GM20000 (cell line): ENCODE measurements at regions not wholly inside any gene's neighbourhood (a gene's known extent, or its start where the extent isn't known, plus 50 kb on each side); places are given as distances from the start of the nearest gene placed in this dataset.
"Not testable (repeated sequence)": the region's sequence is repeated elsewhere in the genome, so short reads cannot be mapped to it uniquely, and the experiment has no call there.

ENCODE experiments used
- DNase-seq: peaks from one replicate; pipeline ENCODE4 v3.0.0; 2012; ENCODE audit warnings: low spot score
- TF ChIP-seq, protein P1 (sequence below): IDR thresholded peaks from 2 replicates; pipeline ENCODE4 v1.5.1; 2012; ENCODE audit warnings: mild to moderate bottlenecking, control low read depth; ENCODE audit errors: extremely low read depth, missing control alignments

DNA sequence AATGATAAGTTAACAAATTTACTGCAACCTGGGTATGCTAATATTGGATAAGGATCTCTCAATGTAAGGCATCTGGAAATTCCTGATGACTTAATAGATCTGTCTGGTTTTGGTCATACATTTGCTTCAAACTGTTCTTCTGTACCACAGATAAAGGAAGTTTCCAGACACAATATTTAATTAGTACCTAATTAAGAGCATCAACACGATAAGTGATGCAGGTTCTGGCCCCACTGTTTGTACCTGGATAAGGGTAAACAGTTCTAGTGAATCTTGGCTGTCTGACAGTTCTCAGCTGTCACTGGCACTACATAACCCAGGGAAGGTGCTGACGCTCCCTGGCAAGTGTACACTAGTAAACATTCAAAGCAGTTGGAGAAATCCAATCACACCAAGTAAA lies 165.6 kb downstream of the MZT1 start:
- TF ChIP-seq, protein P1, sequence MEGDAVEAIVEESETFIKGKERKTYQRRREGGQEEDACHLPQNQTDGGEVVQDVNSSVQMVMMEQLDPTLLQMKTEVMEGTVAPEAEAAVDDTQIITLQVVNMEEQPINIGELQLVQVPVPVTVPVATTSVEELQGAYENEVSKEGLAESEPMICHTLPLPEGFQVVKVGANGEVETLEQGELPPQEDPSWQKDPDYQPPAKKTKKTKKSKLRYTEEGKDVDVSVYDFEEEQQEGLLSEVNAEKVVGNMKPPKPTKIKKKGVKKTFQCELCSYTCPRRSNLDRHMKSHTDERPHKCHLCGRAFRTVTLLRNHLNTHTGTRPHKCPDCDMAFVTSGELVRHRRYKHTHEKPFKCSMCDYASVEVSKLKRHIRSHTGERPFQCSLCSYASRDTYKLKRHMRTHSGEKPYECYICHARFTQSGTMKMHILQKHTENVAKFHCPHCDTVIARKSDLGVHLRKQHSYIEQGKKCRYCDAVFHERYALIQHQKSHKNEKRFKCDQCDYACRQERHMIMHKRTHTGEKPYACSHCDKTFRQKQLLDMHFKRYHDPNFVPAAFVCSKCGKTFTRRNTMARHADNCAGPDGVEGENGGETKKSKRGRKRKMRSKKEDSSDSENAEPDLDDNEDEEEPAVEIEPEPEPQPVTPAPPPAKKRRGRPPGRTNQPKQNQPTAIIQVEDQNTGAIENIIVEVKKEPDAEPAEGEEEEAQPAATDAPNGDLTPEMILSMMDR = no peak
- DNase-seq = no peak

DNA sequence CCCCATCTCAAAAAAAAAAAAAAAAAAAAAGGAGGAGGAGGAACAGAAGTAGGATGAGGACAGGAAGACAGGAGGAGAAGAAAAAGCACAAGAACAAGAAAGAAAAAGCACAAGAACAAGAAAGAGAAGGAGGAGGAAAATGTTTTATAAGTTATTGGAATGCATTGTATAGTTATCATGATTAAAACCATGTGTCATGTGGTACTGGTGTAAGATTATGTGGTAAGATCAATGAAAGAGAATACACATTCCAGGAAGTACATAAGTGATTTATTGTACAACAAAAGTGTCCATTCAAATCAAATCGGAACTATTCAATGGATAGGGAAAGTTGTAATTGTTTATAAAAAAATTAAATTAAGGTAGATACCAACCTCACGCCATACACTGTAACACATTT lies 167.7 kb downstream of the MZT1 start:
- no peak for DNase-seq
- TF ChIP-seq, protein P1 = no peak

DNA sequence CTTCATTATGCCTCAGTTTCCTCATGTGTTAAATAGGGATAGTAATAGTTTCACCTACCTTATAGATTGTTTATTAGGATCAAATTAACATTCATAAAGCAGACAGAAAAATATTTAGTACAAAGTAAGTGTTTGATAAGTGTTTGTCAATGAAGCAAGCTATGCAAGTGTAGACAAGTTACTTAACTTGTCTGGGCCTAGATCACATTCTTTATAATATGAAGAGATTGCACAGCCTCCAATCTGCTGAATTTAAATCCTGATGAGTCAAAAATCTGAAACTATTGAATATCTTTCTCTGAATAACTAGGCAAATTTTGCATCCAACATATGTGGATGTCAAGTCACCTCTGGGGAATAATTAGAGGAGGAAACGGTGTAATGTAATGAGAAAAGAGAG lies 170.5 kb downstream of the MZT1 start:
- TF ChIP-seq, protein P1 = no peak
- no peak for DNase-seq

DNA sequence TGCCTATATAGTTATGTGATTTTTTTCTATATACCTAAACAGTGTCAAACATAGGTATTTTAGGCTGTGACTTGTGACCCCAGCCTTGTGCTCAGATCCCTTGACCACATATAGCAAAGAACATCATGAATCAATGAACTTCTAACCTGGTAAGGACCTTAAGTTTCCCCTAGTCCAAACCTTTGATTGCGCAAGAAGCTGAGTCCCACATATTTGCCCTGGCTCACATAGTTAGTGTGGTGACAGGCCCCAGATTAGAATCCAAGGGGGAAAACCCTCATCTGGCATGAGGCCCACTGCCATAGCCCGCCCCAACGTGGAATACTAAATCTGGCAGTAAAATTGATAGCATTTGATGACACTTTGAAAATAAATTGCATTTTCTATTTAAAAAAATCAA lies 171.8 kb downstream of the MZT1 start:
- TF ChIP-seq, protein P1 = no peak
- no peak for DNase-seq

DNA sequence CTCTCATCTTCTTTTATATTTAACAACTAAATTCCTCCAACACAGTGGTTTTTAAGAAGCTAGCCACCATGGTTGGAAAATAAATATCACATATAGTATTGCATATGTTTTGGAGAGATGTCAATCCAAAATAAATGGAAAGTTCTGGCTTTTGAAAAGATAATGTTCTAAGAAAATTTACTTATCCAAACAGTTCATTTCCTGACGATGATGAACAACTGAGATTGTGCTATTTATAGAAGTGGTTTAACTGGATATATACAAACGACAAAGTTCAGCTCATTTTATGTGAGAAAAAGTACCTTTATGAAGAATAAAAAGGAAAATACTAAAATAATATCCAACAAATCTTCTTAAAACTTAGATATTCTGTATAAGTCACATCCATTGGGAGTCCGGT lies 174.7 kb downstream of the MZT1 start:
- TF ChIP-seq, protein P1 = no peak
- no peak for DNase-seq

DNA sequence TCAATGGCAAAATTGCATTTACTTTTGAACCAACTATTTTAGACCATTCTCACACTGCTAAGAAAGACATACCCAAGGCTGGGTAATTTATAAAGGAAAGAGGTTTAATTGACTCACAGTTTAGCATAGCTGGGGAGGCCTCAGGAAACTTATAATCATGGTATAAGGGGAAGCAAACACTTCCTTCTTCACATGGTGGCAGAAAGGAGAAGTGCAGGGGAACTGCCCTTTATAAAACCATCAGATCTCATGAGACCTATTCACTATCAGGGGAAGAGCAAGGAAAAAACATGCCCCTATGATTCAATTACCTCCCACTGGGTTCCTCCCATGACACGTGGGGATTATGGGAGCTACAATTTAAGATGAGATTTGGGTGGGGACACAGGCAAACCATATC lies 181.5 kb downstream of the MZT1 start:
- not testable (repeated sequence) for DNase-seq

DNA sequence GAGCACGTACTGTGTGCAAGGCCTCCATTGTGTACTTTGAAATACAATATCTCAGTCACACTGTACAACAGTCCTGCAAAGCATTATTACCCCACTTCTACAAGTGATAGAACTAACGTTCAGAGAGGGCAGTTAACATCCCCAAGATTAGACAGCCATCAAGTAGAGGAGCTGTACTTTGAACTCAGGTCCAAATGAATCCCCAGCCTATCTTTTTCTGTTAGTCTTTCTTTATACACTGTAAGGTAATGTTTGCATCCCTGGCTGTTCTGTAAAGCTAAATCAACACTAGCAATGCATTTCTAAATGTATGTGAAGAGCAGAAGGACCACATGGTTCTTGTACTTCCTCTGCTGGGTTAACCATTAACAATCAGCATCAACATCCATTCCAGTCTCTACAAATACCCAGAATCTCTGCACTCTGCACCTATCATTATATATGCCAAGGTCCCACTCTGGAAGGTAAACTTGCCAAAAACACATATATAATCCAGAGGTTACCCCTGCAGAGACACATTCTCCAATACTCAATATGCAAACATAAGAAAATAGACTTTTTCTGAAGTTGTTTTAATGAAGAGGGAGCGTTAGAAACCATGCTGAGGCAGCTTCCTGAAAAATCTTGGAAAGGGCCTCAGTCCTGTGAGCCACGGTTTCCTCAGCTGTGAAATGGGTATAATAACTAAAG lies 182.3 kb downstream of the MZT1 start:
- TF ChIP-seq, protein P1 = no peak
- DNase-seq = no peak

DNA sequence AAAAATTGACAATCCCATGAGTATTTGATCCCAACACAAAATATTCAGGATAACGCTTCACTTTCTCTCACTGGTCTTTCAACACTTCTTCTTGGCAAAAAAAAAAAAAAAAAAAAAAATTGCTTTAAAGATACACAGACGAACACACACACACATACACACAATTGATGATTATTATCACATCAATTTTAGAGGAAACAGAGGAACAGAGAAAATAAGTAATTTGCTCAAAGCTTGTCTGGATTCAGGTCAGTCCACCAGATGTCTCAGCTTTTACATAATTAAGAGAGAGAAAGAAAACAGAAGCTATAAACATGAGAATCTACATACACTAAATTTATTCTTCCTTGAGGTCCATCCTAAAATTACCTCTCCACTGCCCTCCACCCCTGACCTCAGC lies 183.4 kb downstream of the MZT1 start:
- no peak for DNase-seq
- TF ChIP-seq, protein P1 = no peak
